NB4 (cell line): ENCODE measurements at regions not wholly inside any gene's neighbourhood (a gene's known extent, or its start where the extent isn't known, plus 50 kb on each side); places are given as distances from the start of the nearest gene placed in this dataset.

Experiments
- CTCF ChIP-seq: IDR thresholded peaks from one replicate; pipeline ENCODE4 v1.5.1; 2012; ENCODE audit warnings: low read depth, low read length
- MAX ChIP-seq: IDR thresholded peaks from 2 replicates; pipeline ENCODE4 v1.6.1; 2011; ENCODE audit warnings: low read depth, low read length
- POLR2A ChIP-seq: IDR thresholded peaks from 2 replicates; pipeline ENCODE4 v1.6.1; 2011; ENCODE audit warnings: mild to moderate bottlenecking; ENCODE audit not compliant: insufficient read length; ENCODE audit errors: extremely low read depth

GRCh38 chr18:27544206-27544605 is 359.1 kb upstream of the CHST9 start:
- no peak for TF ChIP-seq CTCF
- TF ChIP-seq MAX, result no peak
- TF ChIP-seq POLR2A, result no peak
